IPS DF 4.7 (cell line): ENCODE measurements at regions not wholly inside any gene's neighbourhood (a gene's known extent, or its start where the extent isn't known, plus 50 kb on each side); places are given as distances from the start of the nearest gene placed in this dataset.
"Not testable (repeated sequence)": the region's sequence is repeated elsewhere in the genome, so short reads cannot be mapped to it uniquely, and the experiment has no call there.

ENCODE experiments used
- DNase-seq: peaks from one replicate; pipeline ENCODE4 v3.0.0-alpha.2; 2013; ENCODE audit warnings: low spot score; ENCODE audit errors: extremely low read depth

GRCh38 chr18:54662986-54663385 lies 71.9 kb downstream of the DYNAP start:
- DNase-seq, result no peak

GRCh38 chr18:54669701-54670100 lies 78.7 kb downstream of the DYNAP start:
- not testable (repeated sequence) for DNase-seq

- no peak for DNase-seq
Measured at GRCh38 chr18:54671291-54671881, 80.3 kb downstream of the DYNAP start.

DNA sequence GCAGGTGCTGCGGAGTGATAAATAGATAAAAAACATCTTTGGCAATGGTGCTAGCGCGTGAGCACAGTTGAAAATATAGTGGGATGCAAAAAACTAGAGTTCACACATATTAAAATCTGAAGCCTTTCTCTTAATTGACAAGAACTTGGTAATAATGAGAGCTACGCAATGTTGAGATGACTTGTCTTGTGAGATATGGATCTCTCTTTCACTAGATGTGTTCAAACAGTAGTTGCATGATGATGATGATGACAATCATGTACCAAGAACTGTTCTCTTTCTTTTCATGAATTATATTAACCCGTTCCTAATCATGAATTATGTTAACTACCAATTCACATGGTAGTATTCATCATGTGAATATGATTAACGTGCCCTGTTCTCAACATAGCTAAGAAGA lies 81.1 kb downstream of the DYNAP start:
- no peak for DNase-seq

- no peak for DNase-seq
Measured at GRCh38 chr18:54672846-54673475, 81.9 kb downstream of the DYNAP start.

DNA sequence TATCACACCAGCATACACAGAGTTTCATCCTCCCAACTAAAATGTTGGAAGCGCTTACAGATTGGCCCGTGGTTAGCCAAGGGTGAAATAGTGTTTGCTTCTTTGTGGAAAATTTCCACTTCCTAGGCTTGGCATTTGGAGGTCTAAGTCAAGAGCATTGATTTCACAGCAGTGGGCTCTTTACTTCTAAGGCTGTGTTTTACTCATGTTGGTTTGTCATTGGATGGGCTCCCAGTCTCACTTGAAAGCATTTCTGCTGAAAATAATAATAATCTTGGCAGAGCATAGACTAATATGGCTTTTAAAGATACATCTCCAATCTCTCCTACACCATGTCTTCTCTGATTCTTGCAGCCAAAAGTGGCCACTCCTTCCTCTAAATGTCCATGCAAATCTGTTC lies 82.9 kb downstream of the DYNAP start:
- DNase-seq, result no peak

GRCh38 chr18:54675076-54675475 lies 84.0 kb downstream of the DYNAP start:
- DNase-seq, result no peak

DNA sequence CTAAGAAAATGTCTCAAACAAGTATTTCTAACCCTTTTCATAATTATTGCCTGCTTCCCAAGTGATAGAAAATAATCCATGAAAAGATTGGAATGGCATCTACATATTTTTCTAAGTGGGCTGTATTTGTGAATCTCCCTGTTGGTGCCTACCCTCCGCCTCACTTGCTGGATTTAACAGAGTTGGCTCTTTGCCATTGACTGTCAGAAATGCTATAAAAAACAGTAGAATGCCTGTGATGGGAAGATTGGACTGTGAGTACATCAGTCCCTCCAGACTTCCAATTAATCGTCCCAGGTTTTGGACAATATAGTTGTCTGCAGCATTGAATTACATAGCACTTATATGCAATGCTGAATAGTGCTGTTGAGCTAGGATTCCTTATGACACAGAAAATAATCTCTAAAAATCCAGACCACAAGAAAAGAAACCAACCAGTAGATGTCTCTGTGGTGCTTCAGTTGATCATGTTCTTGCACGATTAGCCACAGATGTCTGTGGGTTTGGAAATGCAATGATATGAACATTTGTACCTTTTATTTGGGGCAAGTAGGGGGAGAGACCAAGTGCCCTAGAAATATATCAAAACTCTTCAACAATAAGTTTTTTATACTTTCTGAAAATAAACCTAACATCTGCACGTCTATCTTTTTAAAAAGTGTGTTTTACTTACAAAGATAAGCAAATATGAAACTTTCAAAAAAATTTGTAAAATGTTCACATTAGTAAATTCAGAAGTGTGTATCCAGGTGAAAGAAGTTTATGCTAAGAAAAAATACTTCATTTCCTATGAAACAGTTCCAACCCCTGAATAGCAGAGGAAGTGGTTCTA lies 88.5 kb downstream of the DYNAP start:
- DNase-seq, result peak; percentile 22

GRCh38 chr18:54684784-54685183 lies 93.7 kb downstream of the DYNAP start:
- no peak for DNase-seq

DNA sequence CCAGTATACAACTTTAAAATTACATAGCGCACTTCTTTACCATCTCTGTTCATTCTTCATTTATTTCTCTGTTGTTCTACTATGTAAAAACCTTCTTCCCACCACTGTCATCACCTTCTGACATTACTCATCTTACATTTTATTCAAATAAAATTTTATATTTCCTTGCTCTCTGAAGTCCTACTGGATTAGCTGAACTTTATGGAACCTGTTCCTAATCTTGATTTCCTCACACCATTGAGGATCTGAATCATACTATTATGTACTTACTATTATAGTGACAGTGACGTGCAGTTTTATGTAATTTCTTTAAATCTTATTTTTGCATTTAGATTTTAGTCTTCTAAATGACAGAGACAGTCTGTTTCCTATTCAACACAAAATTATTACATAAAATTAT lies 98.3 kb downstream of the DYNAP start:
- DNase-seq, result no peak

GRCh38 chr18:54690198-54690597 lies 99.2 kb downstream of the DYNAP start:
- no peak for DNase-seq

- DNase-seq, result no peak
Measured at GRCh38 chr18:54692463-54692862, 101.4 kb downstream of the DYNAP start.

DNA sequence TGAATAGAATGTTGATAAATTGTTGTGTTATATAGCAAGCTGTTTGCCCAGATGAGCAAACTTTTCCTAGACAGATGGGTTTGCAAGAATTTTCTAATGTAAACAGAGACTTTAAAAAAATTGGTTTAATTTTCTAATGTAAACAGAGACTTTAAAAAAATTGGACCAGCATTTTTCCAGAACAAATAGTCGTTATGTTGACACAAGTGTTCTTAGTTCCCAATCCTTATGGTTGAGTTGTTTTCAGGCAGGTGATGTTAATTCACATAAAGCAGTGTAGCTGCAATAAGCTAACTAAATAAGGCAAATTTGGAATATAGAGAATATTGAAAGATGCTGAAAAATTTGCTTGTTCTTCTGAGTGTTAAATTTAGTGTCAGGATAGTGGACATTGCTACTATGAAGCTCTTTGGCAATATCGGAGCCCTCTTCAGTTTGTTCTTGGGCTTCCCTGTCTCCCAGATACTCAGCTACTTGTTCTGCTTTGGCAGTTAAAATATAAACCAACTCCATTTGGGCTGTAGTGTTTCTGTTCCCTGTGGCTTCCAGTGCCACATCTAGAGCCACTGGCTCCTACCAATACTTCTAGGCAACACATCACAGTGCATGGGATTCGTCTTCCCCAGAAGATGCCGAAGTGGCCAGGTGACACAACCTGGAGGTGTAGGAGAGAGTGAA lies 105.7 kb downstream of the DYNAP start:
- no peak for DNase-seq

GRCh38 chr18:54700580-54700979 lies 109.5 kb downstream of the DYNAP start:
- no peak for DNase-seq

GRCh38 chr18:54702686-54703085 lies 111.6 kb downstream of the DYNAP start:
- no peak for DNase-seq

DNA sequence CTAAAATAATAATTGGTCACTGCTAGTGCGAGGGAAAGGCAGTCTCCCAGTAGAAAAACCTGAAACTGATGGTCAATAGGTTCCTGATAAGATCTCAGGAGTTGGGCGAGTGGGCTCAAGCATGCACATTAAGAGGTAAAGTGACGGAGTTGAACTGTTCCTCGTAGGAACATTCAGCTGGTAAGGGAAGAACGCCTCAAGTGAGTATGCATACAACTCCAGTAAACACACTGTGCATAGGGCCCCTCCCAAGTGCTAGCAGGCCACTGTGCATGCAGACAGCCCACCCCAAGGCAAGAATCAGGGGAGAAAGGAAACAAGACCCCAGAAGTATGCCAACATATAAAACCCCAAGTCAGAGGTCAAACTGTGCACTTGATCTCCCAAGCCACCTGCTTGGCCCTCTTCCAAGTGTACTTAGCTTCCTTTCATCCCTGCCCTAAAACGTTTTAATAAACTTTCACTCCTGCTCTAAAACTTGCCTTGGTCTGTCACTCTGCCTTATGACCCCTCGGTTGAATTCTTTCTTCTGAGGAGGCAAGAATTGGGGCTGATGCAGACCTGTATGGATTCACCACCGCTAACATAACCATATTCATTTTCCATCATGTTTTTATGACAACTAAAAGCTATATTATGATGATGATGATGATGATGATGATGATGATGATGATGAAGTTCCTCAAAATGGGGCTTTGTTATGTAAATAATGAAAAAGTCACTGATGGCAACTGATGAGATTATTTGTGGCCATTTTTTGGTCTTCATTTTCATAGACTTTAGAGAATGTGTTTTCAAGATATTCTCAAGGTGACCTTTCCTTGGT lies 118.0 kb upstream of the RAB27B start:
- no peak for DNase-seq

- DNase-seq, result no peak
Measured at GRCh38 chr18:54710900-54711281, 117.4 kb upstream of the RAB27B start.

GRCh38 chr18:54712306-54712705 lies 116.0 kb upstream of the RAB27B start:
- no peak for DNase-seq

DNA sequence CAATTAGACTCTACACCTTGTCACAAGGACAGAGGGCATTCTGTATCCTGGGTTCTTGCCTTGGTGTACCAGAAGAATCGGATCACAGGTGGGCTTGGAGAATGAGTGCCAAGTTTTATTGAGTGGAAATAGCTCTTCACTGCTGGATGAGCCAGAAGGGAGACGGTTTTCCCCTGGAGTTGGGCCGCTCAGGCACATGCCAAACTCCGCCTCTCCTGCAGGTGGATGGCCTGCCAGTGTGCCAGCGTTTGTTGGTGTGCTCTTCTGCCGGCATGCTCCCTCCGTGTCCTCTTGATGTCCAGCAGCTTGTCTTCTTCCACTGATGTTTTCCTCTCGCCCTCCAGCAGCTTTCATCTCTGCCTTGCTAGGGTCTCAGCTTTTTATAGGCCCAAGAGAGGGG lies 115.5 kb upstream of the RAB27B start:
- DNase-seq, result no peak

- no peak for DNase-seq
Measured at GRCh38 chr18:54713386-54713785, 114.9 kb upstream of the RAB27B start.

DNA sequence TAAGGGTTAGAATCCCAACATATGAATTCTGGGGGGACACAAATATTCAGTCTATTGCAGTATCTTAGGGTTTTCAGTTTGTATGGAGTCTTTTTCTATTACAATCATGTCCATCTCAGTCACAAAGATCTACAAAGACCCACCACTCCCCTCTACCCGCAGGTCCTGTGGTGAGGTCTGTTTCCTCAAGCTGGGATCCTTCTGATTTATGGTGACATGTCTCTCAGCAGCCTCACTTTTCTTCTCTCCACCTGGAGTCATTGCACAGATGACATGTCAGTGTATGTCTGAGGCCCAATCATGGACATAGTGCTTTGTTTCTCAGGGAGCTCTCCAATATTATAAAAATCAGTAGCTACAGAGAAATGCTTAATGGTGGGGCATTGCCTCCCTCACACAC lies 113.4 kb upstream of the RAB27B start:
- DNase-seq, result no peak
